ENCODE measurements at regions not wholly inside any gene's neighbourhood (a gene's known extent, or its start where the extent isn't known, plus 50 kb on each side); places are given as distances from the start of the nearest gene placed in this dataset.

DNA sequence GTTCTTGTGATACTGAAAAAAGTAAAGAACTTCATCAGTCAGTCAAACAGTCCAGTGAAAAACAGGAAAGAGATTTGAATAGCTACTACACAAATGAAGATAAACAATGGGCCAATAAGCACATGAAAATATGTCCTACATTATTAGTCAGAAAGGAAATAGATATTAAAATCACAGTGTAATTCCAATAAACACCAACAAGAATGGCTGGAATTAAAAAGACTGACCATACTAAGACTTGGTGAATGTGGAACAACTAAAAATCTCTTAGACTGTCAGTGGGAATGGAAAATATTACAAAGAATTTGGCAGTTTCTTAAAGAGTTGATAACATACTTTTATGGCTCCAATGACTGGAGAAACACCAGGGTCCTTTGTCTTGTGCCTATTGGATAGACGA, 241.8 kb upstream of the USP24 start:
- TF ChIP-seq RAD21 (IDR thresholded peaks at IDR 0.05; ENCODE audit: low read depth) (no peak), CREB1 (IDR thresholded peaks at IDR 0.05; ENCODE audit: low read depth) (no peak), FOXM1 (IDR thresholded peaks at IDR 0.05; ENCODE audit: borderline replicate concordance, low read depth) (no peak), EGR1 (IDR thresholded peaks at IDR 0.05) (no peak), TAF1 (IDR thresholded peaks at IDR 0.05; ENCODE audit: low read depth) (no peak), TEAD4 (IDR thresholded peaks at IDR 0.05) (no peak), NFIC (IDR thresholded peaks at IDR 0.05) (no peak), TCF12 (IDR thresholded peaks at IDR 0.05; ENCODE audit: low read depth) (no peak), ZBTB7A (IDR thresholded peaks at IDR 0.05; ENCODE audit: low read depth) (no peak), CEBPB (IDR thresholded peaks at IDR 0.05) (no peak), YY1 (IDR thresholded peaks at IDR 0.05; ENCODE audit: low read depth) (no peak), EP300 (IDR thresholded peaks at IDR 0.05; ENCODE audit: borderline replicate concordance) (no peak)
- TF ChIP-seq, protein P1, sequence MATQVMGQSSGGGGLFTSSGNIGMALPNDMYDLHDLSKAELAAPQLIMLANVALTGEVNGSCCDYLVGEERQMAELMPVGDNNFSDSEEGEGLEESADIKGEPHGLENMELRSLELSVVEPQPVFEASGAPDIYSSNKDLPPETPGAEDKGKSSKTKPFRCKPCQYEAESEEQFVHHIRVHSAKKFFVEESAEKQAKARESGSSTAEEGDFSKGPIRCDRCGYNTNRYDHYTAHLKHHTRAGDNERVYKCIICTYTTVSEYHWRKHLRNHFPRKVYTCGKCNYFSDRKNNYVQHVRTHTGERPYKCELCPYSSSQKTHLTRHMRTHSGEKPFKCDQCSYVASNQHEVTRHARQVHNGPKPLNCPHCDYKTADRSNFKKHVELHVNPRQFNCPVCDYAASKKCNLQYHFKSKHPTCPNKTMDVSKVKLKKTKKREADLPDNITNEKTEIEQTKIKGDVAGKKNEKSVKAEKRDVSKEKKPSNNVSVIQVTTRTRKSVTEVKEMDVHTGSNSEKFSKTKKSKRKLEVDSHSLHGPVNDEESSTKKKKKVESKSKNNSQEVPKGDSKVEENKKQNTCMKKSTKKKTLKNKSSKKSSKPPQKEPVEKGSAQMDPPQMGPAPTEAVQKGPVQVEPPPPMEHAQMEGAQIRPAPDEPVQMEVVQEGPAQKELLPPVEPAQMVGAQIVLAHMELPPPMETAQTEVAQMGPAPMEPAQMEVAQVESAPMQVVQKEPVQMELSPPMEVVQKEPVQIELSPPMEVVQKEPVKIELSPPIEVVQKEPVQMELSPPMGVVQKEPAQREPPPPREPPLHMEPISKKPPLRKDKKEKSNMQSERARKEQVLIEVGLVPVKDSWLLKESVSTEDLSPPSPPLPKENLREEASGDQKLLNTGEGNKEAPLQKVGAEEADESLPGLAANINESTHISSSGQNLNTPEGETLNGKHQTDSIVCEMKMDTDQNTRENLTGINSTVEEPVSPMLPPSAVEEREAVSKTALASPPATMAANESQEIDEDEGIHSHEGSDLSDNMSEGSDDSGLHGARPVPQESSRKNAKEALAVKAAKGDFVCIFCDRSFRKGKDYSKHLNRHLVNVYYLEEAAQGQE (IDR thresholded peaks at IDR 0.05; ENCODE audit: low read depth), result no peak
- TF ChIP-seq, protein P2, sequence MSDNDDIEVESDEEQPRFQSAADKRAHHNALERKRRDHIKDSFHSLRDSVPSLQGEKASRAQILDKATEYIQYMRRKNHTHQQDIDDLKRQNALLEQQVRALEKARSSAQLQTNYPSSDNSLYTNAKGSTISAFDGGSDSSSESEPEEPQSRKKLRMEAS (IDR thresholded peaks at IDR 0.05), result no peak
- TF ChIP-seq, protein P3, sequence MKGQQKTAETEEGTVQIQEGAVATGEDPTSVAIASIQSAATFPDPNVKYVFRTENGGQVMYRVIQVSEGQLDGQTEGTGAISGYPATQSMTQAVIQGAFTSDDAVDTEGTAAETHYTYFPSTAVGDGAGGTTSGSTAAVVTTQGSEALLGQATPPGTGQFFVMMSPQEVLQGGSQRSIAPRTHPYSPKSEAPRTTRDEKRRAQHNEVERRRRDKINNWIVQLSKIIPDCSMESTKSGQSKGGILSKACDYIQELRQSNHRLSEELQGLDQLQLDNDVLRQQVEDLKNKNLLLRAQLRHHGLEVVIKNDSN (IDR thresholded peaks at IDR 0.05), result no peak

DNA sequence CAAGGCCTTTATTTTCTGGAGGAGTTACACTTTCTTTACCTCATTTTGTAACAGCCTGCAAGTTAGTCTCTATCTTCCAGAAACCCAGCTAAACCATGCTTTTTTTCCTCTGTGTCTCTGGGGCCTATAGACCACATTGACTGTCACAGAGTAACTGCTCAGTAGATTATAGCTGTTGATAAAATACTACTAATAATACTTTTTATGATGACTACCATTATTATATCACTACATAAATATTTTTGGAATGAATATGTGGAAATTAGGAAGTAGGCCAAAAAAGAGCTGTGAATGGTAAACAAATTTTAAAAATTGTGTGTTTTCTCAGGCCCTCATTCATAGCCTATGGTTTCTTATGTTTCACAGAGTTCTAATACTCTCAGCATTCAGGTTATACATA, 233.1 kb upstream of the USP24 start:
- TF ChIP-seq TEAD4 (IDR thresholded peaks at IDR 0.05) (no peak), TCF12 (IDR thresholded peaks at IDR 0.05; ENCODE audit: low read depth) (no peak), FOXM1 (IDR thresholded peaks at IDR 0.05; ENCODE audit: borderline replicate concordance, low read depth) (no peak), CREB1 (IDR thresholded peaks at IDR 0.05; ENCODE audit: low read depth) (no peak), ZBTB7A (IDR thresholded peaks at IDR 0.05; ENCODE audit: low read depth) (no peak), EGR1 (IDR thresholded peaks at IDR 0.05) (no peak), YY1 (IDR thresholded peaks at IDR 0.05; ENCODE audit: low read depth) (no peak)
- TF ChIP-seq, protein P2 (IDR thresholded peaks at IDR 0.05), result no peak
- TF ChIP-seq, protein P1 (IDR thresholded peaks at IDR 0.05; ENCODE audit: low read depth), result no peak

DNA sequence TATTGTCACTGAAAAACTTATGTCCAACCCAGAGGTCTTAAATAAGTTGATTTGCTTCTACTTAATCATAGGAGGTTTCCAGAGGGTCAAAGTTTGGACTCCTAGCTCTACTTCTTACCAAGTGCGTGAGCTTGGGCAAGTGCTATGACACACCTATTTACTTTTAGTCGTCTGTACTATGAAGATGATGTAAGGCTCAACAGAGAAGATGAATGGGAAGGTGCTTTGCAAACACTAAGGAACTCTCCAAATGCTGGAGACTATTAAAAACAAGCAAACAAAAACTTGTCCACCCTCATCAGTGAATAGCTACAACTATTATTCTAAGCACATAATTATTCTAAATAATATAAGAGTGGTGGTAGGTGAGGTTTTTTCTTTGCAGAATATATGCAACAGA, 232.3 kb upstream of the USP24 start:
- TF ChIP-seq, protein P1 (IDR thresholded peaks at IDR 0.05; ENCODE audit: low read depth), result peak; percentile 60; the same call in 1 of the 2 replicates
- TF ChIP-seq RAD21 (IDR thresholded peaks at IDR 0.05; ENCODE audit: low read depth), result no peak

DNA sequence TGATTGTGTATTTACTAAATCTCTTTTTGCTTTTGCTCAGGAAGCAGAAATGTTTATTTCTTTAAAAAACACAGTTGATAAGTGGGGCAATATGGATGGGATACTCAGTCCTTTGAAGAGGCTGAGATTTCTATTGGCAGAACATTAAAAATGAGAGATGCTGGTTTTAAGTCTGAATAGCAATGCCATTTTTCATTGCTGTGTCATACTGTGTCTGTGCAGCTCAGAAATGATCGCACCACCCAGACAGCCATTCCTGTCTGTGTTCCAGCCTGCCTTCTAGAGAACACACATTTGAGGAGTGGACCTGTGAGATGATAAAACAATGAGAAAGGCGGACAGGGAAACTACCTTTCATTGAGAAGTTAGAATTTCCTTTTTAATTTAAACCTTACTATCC, 231.2 kb upstream of the USP24 start:
- TF ChIP-seq CREB1 (IDR thresholded peaks at IDR 0.05; ENCODE audit: low read depth), result no peak
- TF ChIP-seq FOXM1 (IDR thresholded peaks at IDR 0.05; ENCODE audit: borderline replicate concordance, low read depth), result no peak
- TF ChIP-seq TCF12 (IDR thresholded peaks at IDR 0.05; ENCODE audit: low read depth), result no peak
- no peak for TF ChIP-seq TAF1 (IDR thresholded peaks at IDR 0.05; ENCODE audit: low read depth)
- TF ChIP-seq ZBTB7A (IDR thresholded peaks at IDR 0.05; ENCODE audit: low read depth), result no peak
- TF ChIP-seq CEBPB (IDR thresholded peaks at IDR 0.05), result no peak
- TF ChIP-seq, protein P2 (IDR thresholded peaks at IDR 0.05), result no peak
- no peak for TF ChIP-seq NFIC (IDR thresholded peaks at IDR 0.05)
- TF ChIP-seq EP300 (IDR thresholded peaks at IDR 0.05; ENCODE audit: borderline replicate concordance), result no peak
- TF ChIP-seq YY1 (IDR thresholded peaks at IDR 0.05; ENCODE audit: low read depth), result no peak
- no peak for TF ChIP-seq EGR1 (IDR thresholded peaks at IDR 0.05)
- TF ChIP-seq, protein P1 (IDR thresholded peaks at IDR 0.05; ENCODE audit: low read depth), result no peak
- TF ChIP-seq, protein P3 (IDR thresholded peaks at IDR 0.05), result no peak
- no peak for TF ChIP-seq RAD21 (IDR thresholded peaks at IDR 0.05; ENCODE audit: low read depth)
- no peak for TF ChIP-seq TEAD4 (IDR thresholded peaks at IDR 0.05)
